BE2C (cell line): ENCODE measurements at regions not wholly inside any gene's neighbourhood (a gene's known extent, or its start where the extent isn't known, plus 50 kb on each side); places are given as distances from the start of the nearest gene placed in this dataset.

Experiments used
- DNase-seq: peaks from one replicate; pipeline ENCODE4 v3.0.0-alpha.2; 2020
- H3K27me3 ChIP-seq: fragments of 250-450 bp; sonication (Bioruptor Pico); 2 replicates; pipeline ENCODE4 v1.5.1; 2020; ENCODE audit warnings: mild to moderate bottlenecking
- H3K36me3 ChIP-seq: fragments of 250-450 bp; sonication (Bioruptor Pico); 2 replicates; pipeline ENCODE4 v1.5.1; 2020; ENCODE audit warnings: mild to moderate bottlenecking
- H3K4me1 ChIP-seq: fragments of 250-450 bp; sonication (Bioruptor Pico); 2 replicates; pipeline ENCODE4 v1.5.1; 2020
- H3K4me3 ChIP-seq: 2 replicates; pipeline ENCODE4 v1.5.1; 2011; ENCODE audit warnings: low read depth, low read length
- H3K9me3 ChIP-seq: fragments of 250-450 bp; sonication (Bioruptor Pico); 2 replicates; pipeline ENCODE4 v1.5.1; 2020
- TF ChIP-seq, protein P1 (sequence below): IDR thresholded peaks from 2 replicates; pipeline ENCODE4 v1.5.1; 2012; ENCODE audit warnings: mild to moderate bottlenecking, low read depth, low read length

DNA sequence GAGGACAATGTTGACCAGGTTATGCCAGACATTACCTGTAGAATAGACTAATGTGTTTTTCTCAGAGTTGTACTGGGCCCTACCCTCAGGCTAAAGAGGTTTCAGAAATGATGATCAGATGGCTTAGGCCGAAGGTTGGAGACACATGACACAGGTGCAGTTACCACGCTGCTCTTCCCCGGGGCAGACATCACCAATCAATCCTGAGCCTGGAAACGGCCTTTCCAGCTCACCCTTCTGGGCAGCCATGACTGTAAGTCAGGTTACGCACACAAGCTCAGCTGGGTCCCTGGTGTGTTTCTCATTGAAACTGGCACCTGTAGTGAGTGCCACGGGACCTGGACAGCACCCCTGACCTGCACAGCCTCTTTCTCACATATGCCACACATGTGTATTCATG is 299.3 kb downstream of the UQCRFS1 start:
- no peaks in the 10 kb centered on the region for H3K4me1 ChIP-seq
- TF ChIP-seq, protein P1, sequence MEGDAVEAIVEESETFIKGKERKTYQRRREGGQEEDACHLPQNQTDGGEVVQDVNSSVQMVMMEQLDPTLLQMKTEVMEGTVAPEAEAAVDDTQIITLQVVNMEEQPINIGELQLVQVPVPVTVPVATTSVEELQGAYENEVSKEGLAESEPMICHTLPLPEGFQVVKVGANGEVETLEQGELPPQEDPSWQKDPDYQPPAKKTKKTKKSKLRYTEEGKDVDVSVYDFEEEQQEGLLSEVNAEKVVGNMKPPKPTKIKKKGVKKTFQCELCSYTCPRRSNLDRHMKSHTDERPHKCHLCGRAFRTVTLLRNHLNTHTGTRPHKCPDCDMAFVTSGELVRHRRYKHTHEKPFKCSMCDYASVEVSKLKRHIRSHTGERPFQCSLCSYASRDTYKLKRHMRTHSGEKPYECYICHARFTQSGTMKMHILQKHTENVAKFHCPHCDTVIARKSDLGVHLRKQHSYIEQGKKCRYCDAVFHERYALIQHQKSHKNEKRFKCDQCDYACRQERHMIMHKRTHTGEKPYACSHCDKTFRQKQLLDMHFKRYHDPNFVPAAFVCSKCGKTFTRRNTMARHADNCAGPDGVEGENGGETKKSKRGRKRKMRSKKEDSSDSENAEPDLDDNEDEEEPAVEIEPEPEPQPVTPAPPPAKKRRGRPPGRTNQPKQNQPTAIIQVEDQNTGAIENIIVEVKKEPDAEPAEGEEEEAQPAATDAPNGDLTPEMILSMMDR: no peak

DNA sequence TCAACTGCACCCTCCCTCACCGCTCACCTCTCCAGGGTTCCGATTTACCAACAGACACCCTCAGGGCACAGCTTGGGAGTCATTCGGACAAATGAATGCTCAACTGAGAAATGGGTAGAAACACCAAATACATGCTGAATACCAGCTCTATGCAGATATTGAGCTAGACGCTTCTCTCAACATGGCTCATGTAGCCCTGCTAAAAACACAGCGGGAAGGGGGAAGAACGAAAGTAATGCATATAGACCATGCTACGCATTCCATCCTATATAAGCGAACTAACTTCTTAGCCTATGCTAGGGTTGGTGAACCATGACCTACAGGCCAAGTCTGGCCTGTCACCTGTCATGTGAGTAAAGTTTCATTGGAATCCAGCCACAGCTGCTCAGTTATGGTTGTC is 304.0 kb downstream of the UQCRFS1 start:
- no peak for DNase-seq
- H3K27me3 ChIP-seq: no peaks in the 10 kb centered on the region
- no peak overlapping the region for H3K4me3 ChIP-seq
- H3K4me1 ChIP-seq: no peaks in the 10 kb centered on the region
- TF ChIP-seq, protein P1: no peak
- no peaks in the 10 kb centered on the region; the same call in 1 of the 2 replicates for H3K9me3 ChIP-seq
- no peaks in the 10 kb centered on the region for H3K36me3 ChIP-seq

More for the DNA sequence above, 299.3 kb downstream of the UQCRFS1 start:
- Histone ChIP-seq H3K4me3 (no peak overlapping the region), H3K36me3 (no peaks in the 10 kb centered on the region), H3K9me3 (no peaks in the 10 kb centered on the region; the same call in 1 of the 2 replicates), H3K27me3 (no peaks in the 10 kb centered on the region)
- no peak for DNase-seq

DNA sequence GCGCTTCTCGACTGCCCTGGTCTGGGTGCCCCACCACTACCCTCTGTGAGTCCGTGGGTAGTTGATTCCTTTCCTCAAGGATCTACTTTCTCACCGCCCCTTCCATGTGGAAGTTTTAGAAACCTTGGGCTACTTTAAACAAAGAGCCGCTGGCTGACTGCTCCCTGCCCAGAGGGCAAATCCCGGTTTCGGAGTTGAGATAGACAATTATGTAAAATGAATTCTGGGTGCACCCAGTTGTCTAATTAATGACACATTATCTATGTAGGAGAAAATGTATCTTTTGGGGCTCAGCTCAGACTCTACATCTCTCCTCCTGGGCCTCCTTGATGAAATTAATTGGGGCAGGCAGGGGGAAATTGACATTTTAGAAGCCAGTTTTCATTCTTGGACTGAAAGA is 305.4 kb downstream of the UQCRFS1 start:
- DNase-seq: no peak
- Histone ChIP-seq H3K9me3 (no peaks in the 10 kb centered on the region; the same call in 1 of the 2 replicates), H3K4me3 (no peak overlapping the region), H3K27me3 (no peaks in the 10 kb centered on the region), H3K36me3 (no peaks in the 10 kb centered on the region), H3K4me1 (no peaks in the 10 kb centered on the region)
- TF ChIP-seq, protein P1: no peak

DNA sequence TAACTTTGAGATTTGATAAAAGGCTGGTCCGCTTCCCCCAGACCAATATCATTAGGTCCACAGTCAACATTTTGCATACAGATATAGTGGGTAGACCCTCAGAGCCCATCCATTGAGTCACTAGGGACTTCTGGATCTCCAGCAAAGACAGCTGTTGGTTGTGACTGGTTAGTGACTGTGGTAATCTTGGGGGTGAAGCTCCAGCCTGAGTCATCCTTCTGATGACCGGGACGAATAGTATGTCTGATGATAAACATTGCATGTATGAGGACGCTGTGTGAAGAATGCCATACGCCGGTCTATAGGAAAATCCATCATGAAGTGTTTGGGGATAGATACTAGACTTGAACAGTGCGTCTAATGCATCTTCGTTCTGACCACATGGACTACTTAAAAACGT is 307.0 kb downstream of the UQCRFS1 start:
- Histone ChIP-seq H3K9me3 (no peaks in the 10 kb centered on the region; the same call in 1 of the 2 replicates), H3K27me3 (no peaks in the 10 kb centered on the region), H3K4me1 (no peaks in the 10 kb centered on the region), H3K4me3 (no peak overlapping the region), H3K36me3 (no peaks in the 10 kb centered on the region)
- TF ChIP-seq, protein P1: no peak
- no peak for DNase-seq

DNA sequence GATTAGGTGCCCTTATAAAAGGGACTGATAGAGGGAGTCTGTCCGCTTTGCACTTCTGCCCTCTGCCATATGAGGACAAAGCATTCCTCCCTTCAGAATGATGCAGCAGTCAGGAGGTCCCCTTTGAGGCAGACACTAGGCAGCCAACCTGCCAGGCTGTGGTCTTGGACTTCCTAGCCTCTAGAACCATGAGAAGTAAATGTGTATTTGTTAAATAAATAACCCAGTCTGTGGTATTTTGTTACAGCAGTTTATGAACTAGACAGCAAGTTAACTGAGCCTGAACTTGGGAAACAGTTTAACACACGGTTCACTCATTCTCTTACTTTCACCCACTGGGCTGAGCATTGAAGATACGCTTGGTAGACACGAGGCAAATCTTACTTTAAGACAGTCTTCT is 313.2 kb downstream of the UQCRFS1 start:
- no peak for DNase-seq
- Histone ChIP-seq H3K27me3 (no peaks in the 10 kb centered on the region), H3K9me3 (no peaks in the 10 kb centered on the region), H3K36me3 (no peaks in the 10 kb centered on the region), H3K4me3 (no peak overlapping the region), H3K4me1 (no peaks in the 10 kb centered on the region)
- TF ChIP-seq, protein P1: no peak

DNA sequence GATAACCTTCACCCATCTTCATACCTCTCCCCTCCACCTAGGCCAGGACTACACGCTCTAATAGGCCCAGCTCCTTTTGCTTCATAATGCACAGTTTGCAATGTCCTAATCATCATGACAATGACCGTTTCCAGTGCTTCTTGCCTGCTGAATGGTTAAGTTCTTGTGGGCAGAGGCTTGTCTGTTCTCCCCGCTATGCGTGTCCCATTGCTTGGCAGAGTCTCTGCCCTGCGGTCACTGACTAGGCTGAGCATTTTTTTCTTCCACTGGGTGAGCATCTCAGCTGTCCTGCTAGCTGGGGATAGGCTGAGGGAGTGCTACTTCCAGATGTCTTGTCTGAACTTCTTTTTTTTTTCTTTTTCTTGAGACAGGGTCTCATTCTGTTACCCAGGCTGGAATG is 314.7 kb downstream of the UQCRFS1 start:
- TF ChIP-seq, protein P1: no peak
- no peak overlapping the region for H3K4me3 ChIP-seq
- no peaks in the 10 kb centered on the region for H3K27me3 ChIP-seq
- DNase-seq: no peak
- no peaks in the 10 kb centered on the region for H3K36me3 ChIP-seq
- no peaks in the 10 kb centered on the region for H3K9me3 ChIP-seq
- no peaks in the 10 kb centered on the region for H3K4me1 ChIP-seq
